ENCODE measurements at regions not wholly inside any gene's neighbourhood (a gene's known extent, or its start where the extent isn't known, plus 50 kb on each side); places are given as distances from the start of the nearest gene placed in this dataset.
"Not testable (repeated sequence)": the region's sequence is repeated elsewhere in the genome, so short reads cannot be mapped to it uniquely, and the experiment has no call there.

GRCh38 chr1:159641221-159641620 is 53.6 kb downstream of the APCS start:
- DNase-seq = no peak

GRCh38 chr1:159646687-159647086 is 59.1 kb downstream of the APCS start:
- peak in 1 of 2 donors; percentile 7 for DNase-seq

GRCh38 chr1:159647616-159648015 is 60.0 kb downstream of the APCS start:
- DNase-seq = no peak

GRCh38 chr1:159652506-159652905 is 61.9 kb downstream of the CRP start:
- DNase-seq = no peak

GRCh38 chr1:159653201-159653600 is 61.2 kb downstream of the CRP start:
- DNase-seq = no peak

- DNase-seq = not testable (repeated sequence)
Measured at GRCh38 chr1:159657477-159657876, 56.9 kb downstream of the CRP start.

All from CD4-positive, alpha-beta T cell treated with Interleukin-4 for 1 hour (primary cell).